GM23338 (cell line): ENCODE measurements at regions not wholly inside any gene's neighbourhood (a gene's known extent, or its start where the extent isn't known, plus 50 kb on each side); places are given as distances from the start of the nearest gene placed in this dataset.

ENCODE experiments used
- ATAC-seq: fragments of 200-7000 bp; cut with Tn5 transposase; 3 replicates; pipeline ENCODE4 v1.9.1; 2020
- DNase-seq: peaks from one replicate; pipeline ENCODE4 v3.0.0-alpha.2; 2015; ENCODE audit warnings: low spot score
- H2AFZ ChIP-seq: fragments of 200-600 bp; sonication (generic); 2 replicates; pipeline ENCODE4 v1.8.0; 2016; ENCODE audit warnings: antibody characterized with exemption, mild to moderate bottlenecking, moderate library complexity
- H3F3A ChIP-seq: fragments of 200-600 bp; sonication (generic); replicated peaks from 2 replicates; pipeline ENCODE4 v1.8.0; 2017; ENCODE audit warnings: antibody characterized with exemption, mixed run types, low read depth
- H3K27ac ChIP-seq: fragments of 200-600 bp; sonication (generic); 2 replicates; pipeline ENCODE4 v1.6.1; 2016; ENCODE audit warnings: low read depth
- H3K27me3 ChIP-seq: fragments of 200-600 bp; sonication (generic); 2 replicates; pipeline ENCODE4 v1.8.0; 2016; ENCODE audit warnings: mild to moderate bottlenecking, mixed run types, moderate library complexity; ENCODE audit not compliant: insufficient read depth
- H3K36me3 ChIP-seq: fragments of 200-600 bp; sonication (generic); 2 replicates; pipeline ENCODE4 v1.8.0; 2016; ENCODE audit warnings: mild to moderate bottlenecking; ENCODE audit not compliant: insufficient read depth
- H3K4me1 ChIP-seq: fragments of 200-600 bp; sonication (generic); 2 replicates; pipeline ENCODE4 v1.8.0; 2016; ENCODE audit warnings: mild to moderate bottlenecking, moderate library complexity; ENCODE audit not compliant: insufficient read depth
- H3K4me2 ChIP-seq: fragments of 200-600 bp; sonication (generic); 2 replicates; pipeline ENCODE4 v1.7.1; 2017; ENCODE audit warnings: mixed run types
- H3K4me3 ChIP-seq: fragments of 200-600 bp; sonication (generic); 2 replicates; pipeline ENCODE4 v1.6.1; 2016; ENCODE audit warnings: mixed run types
- H3K79me2 ChIP-seq: fragments of 200-600 bp; sonication (generic); replicated peaks from 2 replicates; pipeline ENCODE4 v1.8.0; 2017; ENCODE audit warnings: mild to moderate bottlenecking; ENCODE audit not compliant: insufficient read depth
- H3K9me2 ChIP-seq: fragments of 200-600 bp; sonication (generic); 2 replicates; pipeline ENCODE4 v1.8.0; 2017; ENCODE audit not compliant: insufficient read depth
- H4K20me1 ChIP-seq: fragments of 200-600 bp; sonication (generic); replicated peaks from 2 replicates; pipeline ENCODE4 v1.8.0; 2017; ENCODE audit warnings: mild to moderate bottlenecking; ENCODE audit not compliant: insufficient read depth
- H3K27ac Mint-ChIP-seq: 2 replicates; pipeline ENCODE4 v1.8.0; 2020; ENCODE audit warnings: inconsistent platforms, mild to moderate bottlenecking, moderate library complexity, mixed read lengths
- H3K27me3 Mint-ChIP-seq: 3 replicates; pipeline ENCODE4 v1.8.0; 2022; ENCODE audit warnings: low read depth, mild to moderate bottlenecking, moderate library complexity, mixed read lengths, inconsistent platforms; ENCODE audit not compliant: insufficient read depth, poor library complexity
- H3K36me3 Mint-ChIP-seq: 3 replicates; pipeline ENCODE4 v1.8.0; 2021; ENCODE audit warnings: low read depth, mild to moderate bottlenecking, inconsistent platforms, moderate library complexity, mixed read lengths
- H3K4me1 Mint-ChIP-seq: 3 replicates; pipeline ENCODE4 v1.8.0; 2020; ENCODE audit warnings: mild to moderate bottlenecking, inconsistent platforms, mixed read lengths
- H3K4me3 Mint-ChIP-seq: 3 replicates; pipeline ENCODE4 v1.8.0; 2021; ENCODE audit warnings: moderate library complexity, mild to moderate bottlenecking, inconsistent platforms, mixed read lengths
- H3K9me3 Mint-ChIP-seq: 3 replicates; pipeline ENCODE4 v1.8.0; 2020; ENCODE audit warnings: moderate library complexity, mild to moderate bottlenecking, inconsistent platforms, mixed read lengths
- CREB1 ChIP-seq: fragments of 250-450 bp; sonication (Bioruptor Pico); IDR thresholded peaks from 2 replicates; pipeline ENCODE4 v1.5.0; 2020; ENCODE audit warnings: low read depth, mild to moderate bottlenecking, moderate library complexity
- EZH2 ChIP-seq: fragments of 200-600 bp; sonication (generic); IDR thresholded peaks from one replicate; pipeline ENCODE4 v1.8.0; 2017; ENCODE audit warnings: antibody characterized with exemption, mild to moderate bottlenecking, low read depth; ENCODE audit not compliant: unreplicated experiment
- JUNB ChIP-seq: IDR thresholded peaks from one replicate; pipeline ENCODE4 v1.6.1; 2016; ENCODE audit warnings: antibody characterized with exemption; ENCODE audit not compliant: unreplicated experiment
- NANOG ChIP-seq: IDR thresholded peaks from 2 replicates; pipeline ENCODE4 v1.6.1; 2016; ENCODE audit warnings: antibody characterized with exemption, borderline replicate concordance
- POLR2AphosphoS5 ChIP-seq: IDR thresholded peaks from 2 replicates; pipeline ENCODE4 v1.6.1; 2016; ENCODE audit warnings: antibody characterized with exemption, low read depth
- STAT1 ChIP-seq: IDR thresholded peaks from one replicate; pipeline ENCODE4 v1.6.1; 2016; ENCODE audit warnings: antibody characterized with exemption; ENCODE audit not compliant: unreplicated experiment
- TF ChIP-seq, protein P1 (sequence below), 2 experiments: fragments of 200-600 bp in 1 of 2; sonication (generic) in 1 of 2; conservative IDR thresholded peaks; 2 replicates each; pipeline versions ENCODE4 v1.5.1 to v1.6.1; 2016 to 2017; ENCODE audit warnings: antibody characterized with exemption in 2 of 2, low read depth in 2 of 2, mild to moderate bottlenecking in 2 of 2, moderate library complexity in 1 of 2
- TF ChIP-seq, protein P2 (sequence below): IDR thresholded peaks from one replicate; pipeline ENCODE4 v1.6.1; 2018; ENCODE audit warnings: antibody characterized with exemption; ENCODE audit not compliant: unreplicated experiment
- TF ChIP-seq, protein P3 (sequence below): IDR thresholded peaks from 2 replicates; pipeline ENCODE4 v1.6.1; 2016; ENCODE audit warnings: antibody characterized with exemption

DNA sequence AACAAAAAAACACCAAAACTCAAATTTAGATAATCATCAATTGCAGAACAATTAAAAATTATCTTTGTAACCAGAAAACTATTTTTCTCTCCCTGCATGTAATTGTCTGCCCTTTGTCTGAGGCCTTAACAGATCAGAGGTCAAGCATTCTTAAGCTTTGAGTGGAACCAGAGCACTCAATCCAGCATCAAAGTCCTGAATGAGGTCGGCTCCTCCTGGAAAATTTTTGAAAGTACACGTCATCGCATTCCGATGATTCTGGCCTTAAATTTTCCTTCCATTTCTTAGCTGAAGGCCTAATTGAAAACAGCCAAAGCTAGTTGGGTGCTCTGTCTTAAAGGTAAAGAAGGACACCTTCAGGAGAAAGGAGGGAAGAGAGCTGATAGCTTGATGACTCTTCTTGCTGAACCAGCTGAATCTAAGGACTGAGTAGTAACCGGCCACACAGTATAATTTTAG, 510.2 kb upstream of the SULF2 start:
- no peaks in the 10 kb centered on the region for H3K79me2 ChIP-seq
- H3K9me2 ChIP-seq = no peaks in the 10 kb centered on the region
- no peak overlapping the region for H3K4me2 ChIP-seq
- DNase-seq = peak; percentile 90
- H3K4me1 Mint-ChIP-seq = peaks cover 48% of the 10 kb centered on the region
- H3K36me3 Mint-ChIP-seq = no peaks in the 10 kb centered on the region; the same call in 2 of the 3 replicates
- peaks cover 6% of the 10 kb centered on the region for H3K27me3 Mint-ChIP-seq
- TF ChIP-seq JUNB = no peak
- TF ChIP-seq NANOG = peak; percentile 45; the same call in 1 of the 2 replicates
- TF ChIP-seq, protein P1, sequence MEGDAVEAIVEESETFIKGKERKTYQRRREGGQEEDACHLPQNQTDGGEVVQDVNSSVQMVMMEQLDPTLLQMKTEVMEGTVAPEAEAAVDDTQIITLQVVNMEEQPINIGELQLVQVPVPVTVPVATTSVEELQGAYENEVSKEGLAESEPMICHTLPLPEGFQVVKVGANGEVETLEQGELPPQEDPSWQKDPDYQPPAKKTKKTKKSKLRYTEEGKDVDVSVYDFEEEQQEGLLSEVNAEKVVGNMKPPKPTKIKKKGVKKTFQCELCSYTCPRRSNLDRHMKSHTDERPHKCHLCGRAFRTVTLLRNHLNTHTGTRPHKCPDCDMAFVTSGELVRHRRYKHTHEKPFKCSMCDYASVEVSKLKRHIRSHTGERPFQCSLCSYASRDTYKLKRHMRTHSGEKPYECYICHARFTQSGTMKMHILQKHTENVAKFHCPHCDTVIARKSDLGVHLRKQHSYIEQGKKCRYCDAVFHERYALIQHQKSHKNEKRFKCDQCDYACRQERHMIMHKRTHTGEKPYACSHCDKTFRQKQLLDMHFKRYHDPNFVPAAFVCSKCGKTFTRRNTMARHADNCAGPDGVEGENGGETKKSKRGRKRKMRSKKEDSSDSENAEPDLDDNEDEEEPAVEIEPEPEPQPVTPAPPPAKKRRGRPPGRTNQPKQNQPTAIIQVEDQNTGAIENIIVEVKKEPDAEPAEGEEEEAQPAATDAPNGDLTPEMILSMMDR (conservative IDR thresholded peaks at IDR 0.05; ENCODE audit: low read depth in 2 of 2) = peak; percentile 47 to 75
- TF ChIP-seq, protein P2, sequence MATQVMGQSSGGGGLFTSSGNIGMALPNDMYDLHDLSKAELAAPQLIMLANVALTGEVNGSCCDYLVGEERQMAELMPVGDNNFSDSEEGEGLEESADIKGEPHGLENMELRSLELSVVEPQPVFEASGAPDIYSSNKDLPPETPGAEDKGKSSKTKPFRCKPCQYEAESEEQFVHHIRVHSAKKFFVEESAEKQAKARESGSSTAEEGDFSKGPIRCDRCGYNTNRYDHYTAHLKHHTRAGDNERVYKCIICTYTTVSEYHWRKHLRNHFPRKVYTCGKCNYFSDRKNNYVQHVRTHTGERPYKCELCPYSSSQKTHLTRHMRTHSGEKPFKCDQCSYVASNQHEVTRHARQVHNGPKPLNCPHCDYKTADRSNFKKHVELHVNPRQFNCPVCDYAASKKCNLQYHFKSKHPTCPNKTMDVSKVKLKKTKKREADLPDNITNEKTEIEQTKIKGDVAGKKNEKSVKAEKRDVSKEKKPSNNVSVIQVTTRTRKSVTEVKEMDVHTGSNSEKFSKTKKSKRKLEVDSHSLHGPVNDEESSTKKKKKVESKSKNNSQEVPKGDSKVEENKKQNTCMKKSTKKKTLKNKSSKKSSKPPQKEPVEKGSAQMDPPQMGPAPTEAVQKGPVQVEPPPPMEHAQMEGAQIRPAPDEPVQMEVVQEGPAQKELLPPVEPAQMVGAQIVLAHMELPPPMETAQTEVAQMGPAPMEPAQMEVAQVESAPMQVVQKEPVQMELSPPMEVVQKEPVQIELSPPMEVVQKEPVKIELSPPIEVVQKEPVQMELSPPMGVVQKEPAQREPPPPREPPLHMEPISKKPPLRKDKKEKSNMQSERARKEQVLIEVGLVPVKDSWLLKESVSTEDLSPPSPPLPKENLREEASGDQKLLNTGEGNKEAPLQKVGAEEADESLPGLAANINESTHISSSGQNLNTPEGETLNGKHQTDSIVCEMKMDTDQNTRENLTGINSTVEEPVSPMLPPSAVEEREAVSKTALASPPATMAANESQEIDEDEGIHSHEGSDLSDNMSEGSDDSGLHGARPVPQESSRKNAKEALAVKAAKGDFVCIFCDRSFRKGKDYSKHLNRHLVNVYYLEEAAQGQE = no peak
- peak; percentile 62; the same call in 1 of the 2 replicates for TF ChIP-seq CREB1
- peaks cover 8% of the 10 kb centered on the region; the same call in 2 of the 3 replicates for H3K9me3 Mint-ChIP-seq
- H3K4me1 ChIP-seq = peaks cover 47% of the 10 kb centered on the region
- peak overlapping the region; percentile 67 for H3K27ac ChIP-seq
- H3K36me3 ChIP-seq = no peaks in the 10 kb centered on the region
- peak; percentile 82 for ATAC-seq
- H3K27ac Mint-ChIP-seq = no peak overlapping the region; the same call in 1 of the 2 replicates
- no peaks in the 10 kb centered on the region for H3K27me3 ChIP-seq
- no peak overlapping the region for H3K4me3 ChIP-seq
- H2AFZ ChIP-seq = no peak overlapping the region
- H3F3A ChIP-seq = no peaks in the 10 kb centered on the region
- no peaks in the 10 kb centered on the region for H4K20me1 ChIP-seq
- no peak overlapping the region for H3K4me3 Mint-ChIP-seq

DNA sequence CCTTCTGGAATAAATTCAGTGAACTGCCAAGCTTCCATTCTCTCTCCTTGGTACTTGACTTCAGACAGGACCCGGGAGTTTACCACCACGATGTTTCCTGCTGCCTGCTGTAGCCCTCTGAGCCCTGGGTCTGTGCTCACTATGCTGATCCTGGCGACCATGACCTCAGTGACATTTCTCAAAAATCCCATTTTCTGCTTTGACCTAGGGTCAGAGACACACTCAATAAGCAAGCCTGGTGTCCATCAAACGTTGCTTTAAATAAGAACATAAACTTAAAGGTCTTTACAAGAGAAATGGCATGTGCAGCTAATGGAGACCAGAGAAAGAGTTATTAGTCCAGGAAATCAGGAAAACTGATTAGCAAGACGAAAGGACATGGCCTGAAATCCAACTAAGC, 509.7 kb upstream of the SULF2 start:
- Histone ChIP-seq H3K4me1 (peaks cover 47% of the 10 kb centered on the region), H3F3A (no peaks in the 10 kb centered on the region), H3K4me2 (peak overlapping the region; percentile 56; the same call in 1 of the 2 replicates), H3K79me2 (no peaks in the 10 kb centered on the region), H4K20me1 (no peaks in the 10 kb centered on the region), H3K36me3 (no peaks in the 10 kb centered on the region), H3K9me2 (no peaks in the 10 kb centered on the region), H3K27me3 (no peaks in the 10 kb centered on the region), H3K4me3 (no peak overlapping the region), H3K27ac (peak overlapping the region; percentile 67), H2AFZ (no peak overlapping the region)
- ATAC-seq (no peak; the same call in 2 of the 3 replicates), DNase-seq (no peak)
- Mint-ChIP-seq H3K27ac (no peak overlapping the region), H3K4me1 (peaks cover 52% of the 10 kb centered on the region), H3K36me3 (no peaks in the 10 kb centered on the region; the same call in 2 of the 3 replicates), H3K27me3 (peaks cover 6% of the 10 kb centered on the region), H3K9me3 (peaks cover 8% of the 10 kb centered on the region; the same call in 2 of the 3 replicates), H3K4me3 (no peak overlapping the region)
- TF ChIP-seq, protein P1 (conservative IDR thresholded peaks at IDR 0.05; ENCODE audit: low read depth in 2 of 2) = no peak
- TF ChIP-seq STAT1 (no peak), POLR2AphosphoS5 (no peak), JUNB (no peak), EZH2 (no peak), NANOG (no peak)
- TF ChIP-seq, protein P2 = no peak
- TF ChIP-seq, protein P3, sequence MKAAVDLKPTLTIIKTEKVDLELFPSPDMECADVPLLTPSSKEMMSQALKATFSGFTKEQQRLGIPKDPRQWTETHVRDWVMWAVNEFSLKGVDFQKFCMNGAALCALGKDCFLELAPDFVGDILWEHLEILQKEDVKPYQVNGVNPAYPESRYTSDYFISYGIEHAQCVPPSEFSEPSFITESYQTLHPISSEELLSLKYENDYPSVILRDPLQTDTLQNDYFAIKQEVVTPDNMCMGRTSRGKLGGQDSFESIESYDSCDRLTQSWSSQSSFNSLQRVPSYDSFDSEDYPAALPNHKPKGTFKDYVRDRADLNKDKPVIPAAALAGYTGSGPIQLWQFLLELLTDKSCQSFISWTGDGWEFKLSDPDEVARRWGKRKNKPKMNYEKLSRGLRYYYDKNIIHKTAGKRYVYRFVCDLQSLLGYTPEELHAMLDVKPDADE = no peak
